Ascending aorta (tissue), 2 donors: ENCODE measurements at regions not wholly inside any gene's neighbourhood (a gene's known extent, or its start where the extent isn't known, plus 50 kb on each side); places are given as distances from the start of the nearest gene placed in this dataset.

Experiments
- DNase-seq, 2 donors: peaks; one replicate each; pipeline ENCODE4 v3.0.0-alpha.2; 2019; ENCODE audit warnings: low spot score in 2 of 2
- H3K27ac ChIP-seq, 2 donors: fragments of 200-600 bp; sonication (generic); one replicate each; pipeline ENCODE4 v1.5.1; 2016 to 2017; ENCODE audit warnings: mild to moderate bottlenecking in 1 of 2
- H3K27me3 ChIP-seq: fragments of 200-600 bp; sonication (generic); one replicate; pipeline ENCODE4 v1.5.1; 2017
- H3K36me3 ChIP-seq, 2 donors: fragments of 200-600 bp; sonication (generic); one replicate each; pipeline ENCODE4 v1.5.1; 2016
- H3K4me1 ChIP-seq, 2 donors: fragments of 200-600 bp; sonication (generic); one replicate each; pipeline ENCODE4 v1.5.1; 2016 to 2017; ENCODE audit warnings: mild to moderate bottlenecking in 1 of 2
- H3K4me3 ChIP-seq, 2 donors: fragments of 200-600 bp; sonication (generic); one replicate each; pipeline ENCODE4 v1.5.1; 2016 to 2017; ENCODE audit warnings: mild to moderate bottlenecking in 1 of 2
- H3K9me3 ChIP-seq, 2 donors: fragments of 200-600 bp; sonication (generic); one replicate each; pipeline ENCODE4 v1.5.1; 2016
- intact Hi-C: fragments of 100-400 bp; cut with DNase I; formaldehyde crosslinking; loops from one replicate; pipeline ENCODE4 v1.15.1; 2023
- TF ChIP-seq, protein P1 (sequence below), 3 experiments: fragments of 200-600 bp in 2 of 3; fragments of 450-650 bp in 1 of 3; sonication (generic) in 2 of 3; IDR thresholded peaks; one replicate each; pipeline ENCODE4 v1.5.1; 2016 to 2019; ENCODE audit warnings: antibody characterized with exemption in 3 of 3, mild to moderate bottlenecking in 1 of 3, moderate library complexity in 1 of 3

DNA sequence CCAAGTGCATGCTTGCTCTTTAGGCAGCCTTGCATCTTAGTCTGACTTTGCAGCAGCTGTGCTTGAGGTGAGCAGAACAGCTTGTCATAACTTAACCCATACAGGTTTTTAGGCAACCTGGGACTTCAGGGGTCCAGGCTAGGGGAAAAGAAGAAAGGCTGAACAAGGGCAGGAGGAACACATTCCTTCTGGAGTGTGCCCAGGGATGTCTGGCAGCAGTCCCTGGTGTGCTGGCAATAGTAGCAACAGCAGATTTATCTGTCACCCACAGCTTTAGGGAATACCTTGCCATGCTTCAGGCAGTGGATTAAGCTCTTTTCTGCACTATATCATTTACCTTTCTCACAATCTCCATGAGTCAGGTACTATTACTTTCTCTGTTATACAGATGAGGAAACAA, 513.0 kb downstream of the RAB38 start:
- Histone ChIP-seq H3K36me3 (no peaks in the 10 kb centered on the region), H3K27ac (no peak overlapping the region), H3K9me3 (no peaks in the 10 kb centered on the region), H3K4me1 (no peaks in the 10 kb centered on the region), H3K4me3 (no peak overlapping the region), H3K27me3 (no peaks in the 10 kb centered on the region)
- TF ChIP-seq, protein P1, sequence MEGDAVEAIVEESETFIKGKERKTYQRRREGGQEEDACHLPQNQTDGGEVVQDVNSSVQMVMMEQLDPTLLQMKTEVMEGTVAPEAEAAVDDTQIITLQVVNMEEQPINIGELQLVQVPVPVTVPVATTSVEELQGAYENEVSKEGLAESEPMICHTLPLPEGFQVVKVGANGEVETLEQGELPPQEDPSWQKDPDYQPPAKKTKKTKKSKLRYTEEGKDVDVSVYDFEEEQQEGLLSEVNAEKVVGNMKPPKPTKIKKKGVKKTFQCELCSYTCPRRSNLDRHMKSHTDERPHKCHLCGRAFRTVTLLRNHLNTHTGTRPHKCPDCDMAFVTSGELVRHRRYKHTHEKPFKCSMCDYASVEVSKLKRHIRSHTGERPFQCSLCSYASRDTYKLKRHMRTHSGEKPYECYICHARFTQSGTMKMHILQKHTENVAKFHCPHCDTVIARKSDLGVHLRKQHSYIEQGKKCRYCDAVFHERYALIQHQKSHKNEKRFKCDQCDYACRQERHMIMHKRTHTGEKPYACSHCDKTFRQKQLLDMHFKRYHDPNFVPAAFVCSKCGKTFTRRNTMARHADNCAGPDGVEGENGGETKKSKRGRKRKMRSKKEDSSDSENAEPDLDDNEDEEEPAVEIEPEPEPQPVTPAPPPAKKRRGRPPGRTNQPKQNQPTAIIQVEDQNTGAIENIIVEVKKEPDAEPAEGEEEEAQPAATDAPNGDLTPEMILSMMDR (IDR thresholded peaks at IDR 0.05): no peak
- intact Hi-C loops: no loop called here
- DNase-seq: no peak

DNA sequence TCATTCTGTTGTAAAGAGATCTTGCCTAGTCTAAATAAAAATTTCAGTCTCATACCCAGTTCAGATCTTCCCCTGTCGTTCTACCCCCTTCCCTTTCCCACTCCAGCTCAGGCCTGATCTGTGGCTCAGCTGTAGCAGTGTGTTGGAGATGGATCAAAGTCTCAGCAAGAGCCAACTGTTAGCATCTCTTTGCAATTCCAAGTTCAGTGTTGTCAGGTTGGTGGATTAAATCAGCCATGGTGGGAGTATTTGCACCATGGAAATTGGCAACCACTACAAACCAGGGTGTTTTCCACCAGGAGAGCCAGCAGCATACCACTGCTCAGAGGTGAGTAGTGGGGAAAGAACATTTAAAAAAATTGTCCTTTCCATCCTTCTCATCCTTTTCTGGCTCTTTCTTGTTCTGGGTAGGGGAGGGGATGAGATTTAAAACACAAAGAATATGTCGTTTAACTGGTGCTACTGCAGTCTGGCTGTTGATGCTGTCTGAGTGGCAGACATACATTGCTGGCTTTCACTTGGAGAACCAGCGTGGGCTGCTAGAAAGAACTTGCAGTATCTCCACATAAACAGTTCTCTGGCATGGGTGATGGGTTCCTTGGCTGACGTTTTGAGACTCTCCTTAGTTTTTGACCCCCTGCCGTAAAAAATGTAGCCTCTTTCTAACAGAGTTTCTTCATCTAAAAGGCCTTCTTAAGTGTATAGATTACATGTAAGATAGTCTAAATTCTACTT, 514.1 kb downstream of the RAB38 start:
- H3K4me3 ChIP-seq: no peak overlapping the region
- no peak overlapping the region for H3K27ac ChIP-seq

DNA sequence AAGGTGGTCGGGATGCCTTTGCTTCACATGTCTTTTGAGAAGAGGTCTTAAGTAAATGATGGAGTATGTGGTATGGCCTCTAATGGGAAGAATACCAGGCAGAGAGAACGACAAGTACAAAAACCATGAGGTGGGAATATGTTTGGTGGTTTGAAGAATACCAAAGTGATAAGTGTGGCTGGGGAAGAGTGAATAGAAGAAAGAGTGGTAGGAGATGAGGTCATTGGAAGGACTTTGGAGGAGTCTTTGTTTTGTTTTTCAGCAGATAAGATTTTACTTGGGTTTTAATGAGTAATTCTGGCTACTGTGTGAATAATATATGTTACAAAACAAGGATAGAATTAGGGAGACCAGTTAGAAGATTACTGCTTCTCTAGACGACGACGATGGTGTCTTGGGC, 515.4 kb downstream of the RAB38 start:
- H3K36me3 ChIP-seq: no peaks in the 10 kb centered on the region
- intact Hi-C loops: no loop called here

More for the DNA sequence above, 514.1 kb downstream of the RAB38 start:
- H3K4me1 ChIP-seq: no peaks in the 10 kb centered on the region
- H3K9me3 ChIP-seq: no peaks in the 10 kb centered on the region
- H3K36me3 ChIP-seq: no peaks in the 10 kb centered on the region
- intact Hi-C loops: no loop called here
- H3K27me3 ChIP-seq: no peaks in the 10 kb centered on the region
- TF ChIP-seq, protein P1 (IDR thresholded peaks at IDR 0.05): no peak
- DNase-seq: no peak

DNA sequence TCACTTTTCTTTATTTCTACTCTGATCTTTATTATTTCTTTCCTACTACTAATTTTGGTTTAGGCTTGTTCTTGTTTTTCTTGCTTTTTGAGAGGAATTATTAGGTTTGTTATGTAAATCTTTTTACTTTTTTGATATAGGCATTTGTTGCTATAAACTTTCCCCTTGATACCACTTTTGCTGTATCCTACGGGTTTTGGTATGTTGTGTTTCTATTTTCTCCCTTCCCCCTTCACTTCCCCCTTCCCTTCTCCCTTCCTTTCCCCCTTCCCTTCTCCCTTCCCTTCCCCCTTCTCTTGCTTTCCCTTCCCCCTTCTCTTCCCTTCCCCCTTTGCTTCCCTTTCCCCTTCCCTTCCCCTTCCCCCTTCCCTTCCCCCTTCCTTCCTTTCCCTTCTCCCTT, 529.6 kb downstream of the RAB38 start:
- TF ChIP-seq, protein P1 (IDR thresholded peaks at IDR 0.05): no peak
- H3K4me3 ChIP-seq: no peak overlapping the region
- H3K27me3 ChIP-seq: no peaks in the 10 kb centered on the region
- DNase-seq: no peak
- no peaks in the 10 kb centered on the region for H3K36me3 ChIP-seq
- H3K9me3 ChIP-seq: no peaks in the 10 kb centered on the region
- H3K27ac ChIP-seq: no peak overlapping the region
- H3K4me1 ChIP-seq: no peaks in the 10 kb centered on the region
- intact Hi-C loops: no loop called here

More for the DNA sequence above, 515.4 kb downstream of the RAB38 start:
- no peaks in the 10 kb centered on the region for H3K4me1 ChIP-seq
- no peak overlapping the region for H3K27ac ChIP-seq
- TF ChIP-seq, protein P1 (IDR thresholded peaks at IDR 0.05): no peak
- no peak overlapping the region for H3K4me3 ChIP-seq
- no peak for DNase-seq
- no peaks in the 10 kb centered on the region for H3K27me3 ChIP-seq
- no peaks in the 10 kb centered on the region for H3K9me3 ChIP-seq

DNA sequence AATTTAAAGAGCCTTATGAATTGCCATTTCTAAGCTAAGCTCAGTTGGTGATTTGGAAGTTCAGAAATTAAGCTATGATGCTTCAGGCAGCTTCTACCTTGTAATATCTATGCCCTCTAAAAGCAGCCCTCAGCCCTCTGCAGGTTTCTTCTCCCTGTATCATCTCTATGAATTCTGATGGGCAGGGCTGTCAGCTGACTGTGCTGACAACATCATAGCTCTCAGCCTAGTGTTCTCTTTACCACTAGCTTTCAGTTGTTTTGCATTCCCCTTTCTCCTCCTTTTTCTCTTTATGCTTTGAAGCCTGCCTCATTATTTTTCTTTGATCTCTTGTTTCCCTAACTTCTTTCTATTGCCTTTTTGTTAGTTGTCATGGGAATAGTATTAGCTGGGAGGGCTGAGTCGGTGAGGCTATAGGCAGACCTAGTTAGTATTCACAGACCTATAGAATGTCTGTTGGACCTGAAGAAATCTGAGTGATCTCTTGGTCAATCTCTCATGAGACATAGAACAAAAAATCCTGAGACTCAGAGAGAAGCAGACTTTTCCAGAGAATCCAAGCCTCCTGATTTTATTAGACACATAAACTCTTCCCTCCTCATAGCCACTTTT, 535.4 kb downstream of the RAB38 start:
- no peak overlapping the region for H3K4me3 ChIP-seq
- TF ChIP-seq, protein P1 (IDR thresholded peaks at IDR 0.05): no peak
- intact Hi-C loops: no loop called here
- no peaks in the 10 kb centered on the region for H3K4me1 ChIP-seq
- H3K36me3 ChIP-seq: no peaks in the 10 kb centered on the region
- no peaks in the 10 kb centered on the region for H3K9me3 ChIP-seq
- H3K27me3 ChIP-seq: no peaks in the 10 kb centered on the region
- no peak overlapping the region for H3K27ac ChIP-seq
- no peak for DNase-seq
